ENCODE measurements at regions not wholly inside any gene's neighbourhood (a gene's known extent, or its start where the extent isn't known, plus 50 kb on each side); places are given as distances from the start of the nearest gene placed in this dataset.
A peak's percentile ranks its signal among the peaks of the same experiment; 100 is the strongest.
"Not testable (repeated sequence)": the region's sequence is repeated elsewhere in the genome, so short reads cannot be mapped to it uniquely, and the experiment has no call there.

- ATAC-seq (peak; percentile 40), DNase-seq (ENCODE audit: low spot score) (no peak)
Measured at GRCh38 chr6:166253778-166254204, 54.4 kb downstream of the PRR18 start.

- peak; percentile 56 for ATAC-seq
- DNase-seq (ENCODE audit: low spot score) = no peak
Measured at GRCh38 chr6:166253281-166253681, 54.9 kb downstream of the PRR18 start.

DNA sequence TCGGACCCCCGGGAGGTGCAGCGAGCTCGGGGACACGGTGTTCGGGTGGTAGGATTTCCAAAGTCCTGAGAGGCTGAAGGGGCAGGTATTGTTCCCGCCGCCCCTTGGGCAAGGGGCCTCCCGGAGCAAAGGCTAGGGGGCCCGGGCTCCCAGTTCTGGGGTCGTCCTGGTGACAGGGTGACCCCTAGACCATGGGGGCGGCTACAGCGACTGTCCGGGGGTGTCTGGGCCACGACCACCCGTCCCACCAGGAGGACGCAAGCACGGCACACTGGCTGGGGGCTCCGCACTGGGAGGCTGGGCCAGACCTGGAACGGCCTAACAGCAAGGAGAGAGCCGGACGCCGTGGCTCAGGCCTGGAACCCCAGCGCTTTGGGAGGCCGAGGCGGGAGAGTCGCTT lies 55.6 kb downstream of the PRR18 start:
- no peak for ATAC-seq
- no peak for DNase-seq (ENCODE audit: low spot score)

DNA sequence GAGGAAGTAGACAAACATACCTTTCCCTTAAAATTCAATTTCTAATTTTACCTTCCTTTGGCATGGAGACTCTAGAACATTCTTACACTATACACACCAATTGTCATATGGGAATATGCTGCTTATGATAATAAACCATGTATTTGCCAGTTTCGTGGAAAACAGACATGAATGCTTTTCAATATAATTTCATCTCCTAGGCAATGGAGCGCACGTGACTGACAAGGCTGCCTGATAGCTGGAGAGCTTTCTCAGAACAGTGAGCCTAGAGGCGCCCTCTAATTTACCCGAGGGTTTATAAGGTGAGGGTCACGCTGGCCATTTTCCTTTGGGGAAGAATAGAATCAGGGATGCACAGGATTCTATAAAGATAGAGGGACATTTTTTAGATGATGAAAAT lies 56.5 kb downstream of the PRR18 start:
- ATAC-seq (no peak), DNase-seq (ENCODE audit: low spot score) (no peak)

GRCh38 chr6:166251211-166251610 lies 57.0 kb downstream of the PRR18 start:
- ATAC-seq (no peak), DNase-seq (ENCODE audit: low spot score) (no peak)

DNA sequence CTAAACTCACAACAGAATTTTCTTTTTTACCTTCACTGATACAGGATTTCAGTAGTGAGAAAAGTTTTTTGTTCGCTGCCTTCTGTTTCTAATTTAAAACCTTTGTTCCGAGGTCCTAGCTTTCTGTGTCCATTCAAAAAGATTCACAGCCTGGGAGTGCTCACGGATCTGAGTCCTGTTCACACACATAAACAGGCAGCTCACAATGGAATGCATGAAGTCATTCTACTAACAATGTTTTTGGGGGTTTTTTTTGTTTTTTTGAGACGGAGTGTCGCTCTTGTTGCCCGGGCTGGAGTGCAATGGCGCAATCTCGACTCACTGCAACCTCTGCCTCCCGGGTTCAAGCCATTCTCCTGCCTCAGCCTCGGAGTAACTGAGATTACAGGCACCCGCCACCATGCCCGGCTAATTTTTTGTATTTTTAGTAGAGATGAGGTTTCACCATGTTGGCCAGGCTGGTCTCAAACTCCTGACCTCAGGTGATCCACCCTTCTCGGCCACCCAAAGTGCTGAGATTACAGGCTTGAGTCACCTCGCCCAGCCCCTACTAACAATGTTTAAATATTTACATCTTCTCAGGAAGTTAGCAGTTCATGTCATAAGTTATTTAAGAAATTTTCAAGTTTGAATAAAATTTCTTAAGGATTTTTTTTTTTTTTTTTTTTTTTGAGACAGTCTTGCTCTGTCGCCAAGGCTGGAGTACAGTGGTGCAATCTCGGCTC lies 59.0 kb downstream of the PRR18 start:
- not testable (repeated sequence) for ATAC-seq; DNase-seq (ENCODE audit: low spot score)

GRCh38 chr6:166245148-166245547 lies 63.0 kb downstream of the PRR18 start:
- DNase-seq (ENCODE audit: low spot score) (no peak), ATAC-seq (no peak)

GRCh38 chr6:166244353-166245045 lies 63.7 kb downstream of the PRR18 start:
- no peak for DNase-seq (ENCODE audit: low spot score)
- ATAC-seq = peak; percentile 34

GRCh38 chr6:166242888-166243287 lies 65.3 kb downstream of the PRR18 start:
- no peak for ATAC-seq

DNA sequence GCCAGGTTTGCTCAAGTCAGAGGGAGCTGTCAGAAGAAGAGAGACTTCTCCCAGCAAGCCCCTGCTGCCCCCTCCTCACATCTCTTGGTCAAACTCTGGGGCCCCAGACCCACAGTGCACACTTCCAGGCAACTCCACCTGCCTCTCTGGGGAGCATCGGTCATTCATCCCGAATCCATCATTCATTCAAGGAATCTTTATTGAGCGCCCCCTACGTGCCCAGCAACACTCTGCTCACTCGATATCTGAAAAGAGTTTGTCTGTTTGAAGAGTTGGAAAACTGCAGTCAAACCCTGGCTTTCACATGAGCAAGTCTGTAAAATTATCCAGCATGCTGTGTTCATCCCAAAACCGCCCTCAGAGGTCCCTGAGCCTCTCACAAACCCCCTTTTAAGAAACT lies 66.2 kb downstream of the PRR18 start:
- ATAC-seq (no peak), DNase-seq (ENCODE audit: low spot score) (no peak)

More at GRCh38 chr6:166242888-166243287, 65.3 kb downstream of the PRR18 start:
- no peak for DNase-seq (ENCODE audit: low spot score)

- DNase-seq (ENCODE audit: low spot score) (no peak), ATAC-seq (no peak)
Measured at GRCh38 chr6:166240889-166241288, 67.3 kb downstream of the PRR18 start.

DNA sequence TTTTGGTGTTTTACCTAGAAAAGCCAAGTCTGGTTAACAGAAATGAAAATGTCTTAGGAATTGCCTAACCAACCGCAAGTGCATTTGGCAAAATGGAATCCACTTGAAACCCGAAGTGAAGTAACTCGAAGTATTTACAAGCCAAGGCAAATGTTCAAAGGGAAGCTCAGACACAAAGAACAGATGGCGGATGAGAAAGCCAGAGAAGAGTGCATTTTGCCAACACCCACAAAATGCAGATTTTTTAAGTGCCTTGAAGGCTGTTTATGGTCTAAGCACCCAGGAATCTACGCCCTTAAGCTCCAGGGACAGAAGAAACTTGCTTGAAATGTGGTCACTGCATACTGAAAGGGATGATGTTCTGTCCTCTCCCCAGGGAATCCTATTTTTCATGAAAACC lies 70.0 kb upstream of the TBXT start:
- no peak for ATAC-seq
- DNase-seq (ENCODE audit: low spot score) = no peak

- DNase-seq (ENCODE audit: low spot score) (no peak), ATAC-seq (peak; percentile 28)
Measured at GRCh38 chr6:166236596-166236995, 68.9 kb upstream of the TBXT start.

GRCh38 chr6:166235666-166236292 lies 68.1 kb upstream of the TBXT start:
- no peak for DNase-seq (ENCODE audit: low spot score)

DNA sequence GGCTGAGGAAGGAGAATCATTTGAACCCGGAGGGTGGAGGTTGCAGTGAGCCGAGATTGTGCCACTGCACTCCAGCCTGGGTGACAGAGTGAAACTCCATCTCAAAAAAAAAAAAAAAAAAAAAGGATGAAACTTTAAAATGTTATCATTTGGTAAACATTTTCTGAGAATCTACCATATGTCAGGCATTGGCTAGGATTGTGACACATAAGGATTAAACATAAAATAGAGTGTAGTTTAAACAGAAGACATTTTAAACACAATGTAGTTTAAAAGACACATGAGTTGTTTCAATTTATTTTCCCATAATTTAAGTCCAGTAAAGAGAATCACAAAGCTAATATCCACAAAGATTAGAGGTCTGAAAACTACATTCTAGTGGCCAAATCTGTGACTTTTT lies 63.5 kb upstream of the TBXT start:
- not testable (repeated sequence) for DNase-seq (ENCODE audit: low spot score); ATAC-seq

More at GRCh38 chr6:166235666-166236292, 68.1 kb upstream of the TBXT start:
- no peak for ATAC-seq

- DNase-seq (ENCODE audit: low spot score) (no peak), ATAC-seq (no peak)
Measured at GRCh38 chr6:166228839-166229528, 61.3 kb upstream of the TBXT start.

GRCh38 chr6:166228425-166228824 lies 60.8 kb upstream of the TBXT start:
- ATAC-seq = no peak

DNA sequence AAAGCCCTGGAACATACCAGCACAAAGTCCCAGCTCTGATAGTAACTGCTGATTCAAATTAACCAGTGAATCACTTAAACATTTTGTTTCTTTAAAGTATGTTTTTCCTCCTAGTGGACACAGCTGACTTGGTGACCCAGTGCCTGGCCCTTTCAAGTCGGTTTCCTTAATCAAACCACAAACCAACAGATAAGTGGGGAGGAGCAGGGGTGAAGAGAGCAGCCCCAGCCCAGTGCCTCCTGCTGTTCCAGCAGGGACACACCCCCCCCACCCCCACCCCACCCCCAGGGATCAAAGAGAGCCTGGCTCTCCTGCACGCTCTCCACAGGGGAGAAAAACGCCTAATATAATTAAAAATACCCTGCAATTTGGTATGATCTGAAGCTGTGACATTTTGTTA lies 55.4 kb upstream of the TBXT start:
- ATAC-seq = no peak
- DNase-seq (ENCODE audit: low spot score) = no peak

More at GRCh38 chr6:166228425-166228824, 60.8 kb upstream of the TBXT start:
- no peak for DNase-seq (ENCODE audit: low spot score)

- DNase-seq (ENCODE audit: low spot score) (no peak), ATAC-seq (no peak)
Measured at GRCh38 chr6:166222631-166223030, 55.0 kb upstream of the TBXT start.

GRCh38 chr6:166221636-166222035 lies 54.0 kb upstream of the TBXT start:
- ATAC-seq (no peak), DNase-seq (ENCODE audit: low spot score) (no peak)

- no peak for ATAC-seq
- no peak for DNase-seq (ENCODE audit: low spot score)
Measured at GRCh38 chr6:166221040-166221439, 53.4 kb upstream of the TBXT start.
